GM23248 (cell line): ENCODE measurements at regions not wholly inside any gene's neighbourhood (a gene's known extent, or its start where the extent isn't known, plus 50 kb on each side); places are given as distances from the start of the nearest gene placed in this dataset.

ENCODE experiments used
- EZH2 ChIP-seq: fragments of 200-600 bp; sonication (generic); IDR thresholded peaks from 2 replicates; pipeline ENCODE4 v1.6.1; 2018; ENCODE audit warnings: antibody characterized with exemption, mild to moderate bottlenecking; ENCODE audit not compliant: insufficient read depth, poor library complexity, severe bottlenecking
- EZH2phosphoT487 ChIP-seq: fragments of 200-600 bp; sonication (generic); IDR thresholded peaks from 2 replicates; pipeline ENCODE4 v1.6.1; 2018; ENCODE audit warnings: antibody characterized with exemption, moderate library complexity, mild to moderate bottlenecking, low read depth; ENCODE audit not compliant: insufficient read depth

GRCh38 chrX:20593836-20594235 is 327.1 kb upstream of the RPS6KA3 start:
- TF ChIP-seq EZH2 = no peak
- no peak for TF ChIP-seq EZH2phosphoT487
